Stimulated activated CD8-positive, alpha-beta memory T cell treated with anti-CD3 and anti-CD28 coated beads, Interleukin-7, amount 100 ng/mL, for 4 hours (primary cell): ENCODE measurements at regions not wholly inside any gene's neighbourhood (a gene's known extent, or its start where the extent isn't known, plus 50 kb on each side); places are given as distances from the start of the nearest gene placed in this dataset.
"Not testable (repeated sequence)": the region's sequence is repeated elsewhere in the genome, so short reads cannot be mapped to it uniquely, and the experiment has no call there.

Experiments used
- DNase-seq, 2 donors: peaks; one replicate each; pipeline ENCODE4 v3.0.0-alpha.2; 2020; ENCODE audit warnings: low read depth in 2 of 2

DNA sequence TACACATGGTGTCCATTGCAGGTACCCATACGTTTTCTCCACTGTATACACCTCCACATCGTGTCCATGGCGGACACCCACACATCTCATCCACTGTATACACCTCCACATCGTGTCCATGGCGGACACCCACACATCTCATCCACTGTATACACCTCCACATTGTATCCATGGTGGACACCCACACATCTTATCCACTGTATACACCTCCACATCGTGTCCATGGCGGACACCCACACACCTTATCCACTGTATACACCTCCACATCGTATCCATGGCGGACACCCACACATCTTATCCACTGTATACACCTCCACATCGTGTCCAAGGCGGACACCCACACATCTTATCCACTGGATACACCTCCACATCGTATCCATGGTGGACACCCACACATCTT lies 50.4 kb upstream of the TTC34 start:
- not testable (repeated sequence) for DNase-seq

DNA sequence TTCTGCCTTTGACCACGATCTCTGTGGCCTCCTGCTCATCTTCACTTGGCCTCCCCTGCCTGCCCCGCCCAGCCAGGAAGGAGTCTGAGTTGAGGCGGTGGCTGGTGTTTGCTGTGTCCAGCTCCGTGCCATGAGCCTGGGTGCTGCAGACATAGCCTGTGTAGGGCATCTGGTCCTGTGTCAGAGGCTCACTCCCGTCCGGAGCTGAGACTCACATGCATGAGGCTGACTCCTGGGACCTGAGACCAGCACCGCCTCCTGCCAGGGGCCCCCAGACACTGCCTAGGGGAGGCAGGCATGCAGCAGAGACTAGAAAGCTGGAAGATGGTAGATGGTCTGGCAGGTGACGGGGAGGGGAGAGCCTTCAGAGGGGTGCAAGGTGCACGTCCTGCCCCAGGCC lies 52.2 kb upstream of the TTC34 start:
- no peak for DNase-seq

DNA sequence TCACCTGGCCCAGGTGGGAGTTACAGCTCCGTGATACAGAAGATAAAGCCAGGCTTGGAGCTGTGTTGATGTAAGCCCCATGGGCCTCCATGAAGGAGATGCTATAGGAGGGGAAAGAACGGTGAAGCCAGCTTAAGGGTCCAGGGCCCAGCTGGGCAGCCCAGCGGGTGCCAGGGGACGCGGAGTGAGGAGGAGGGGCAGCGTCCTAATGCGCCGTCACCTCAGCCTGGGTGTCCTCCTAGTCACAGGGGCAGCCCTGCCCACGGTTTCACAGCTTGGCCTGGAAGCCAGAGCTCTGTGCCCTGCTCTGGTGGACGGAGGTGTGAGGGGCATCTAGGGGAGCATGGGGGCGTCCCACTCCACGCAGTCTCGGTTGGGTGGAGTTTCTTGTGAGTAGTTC lies 52.7 kb upstream of the TTC34 start:
- DNase-seq, result no peak

DNA sequence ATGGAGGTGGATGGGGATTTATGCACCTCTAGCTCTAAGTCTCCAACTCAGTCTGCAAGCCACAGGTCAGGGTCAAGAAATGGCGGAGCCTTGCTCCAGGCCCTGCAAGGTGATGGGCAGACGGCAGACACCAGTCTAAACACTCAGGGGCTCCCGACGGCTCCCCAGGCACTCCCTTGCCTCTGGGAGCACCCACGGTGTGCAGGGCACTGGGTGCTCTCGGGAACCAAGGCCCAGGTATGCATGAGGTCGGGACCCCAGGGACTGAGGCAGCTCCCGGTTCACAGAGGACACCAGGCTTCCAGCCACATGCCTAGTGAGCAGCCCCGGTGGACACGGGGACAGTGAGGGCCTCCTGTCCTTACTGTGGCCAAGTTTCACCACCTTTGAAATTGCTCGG lies 53.1 kb upstream of the TTC34 start:
- DNase-seq, result no peak

DNA sequence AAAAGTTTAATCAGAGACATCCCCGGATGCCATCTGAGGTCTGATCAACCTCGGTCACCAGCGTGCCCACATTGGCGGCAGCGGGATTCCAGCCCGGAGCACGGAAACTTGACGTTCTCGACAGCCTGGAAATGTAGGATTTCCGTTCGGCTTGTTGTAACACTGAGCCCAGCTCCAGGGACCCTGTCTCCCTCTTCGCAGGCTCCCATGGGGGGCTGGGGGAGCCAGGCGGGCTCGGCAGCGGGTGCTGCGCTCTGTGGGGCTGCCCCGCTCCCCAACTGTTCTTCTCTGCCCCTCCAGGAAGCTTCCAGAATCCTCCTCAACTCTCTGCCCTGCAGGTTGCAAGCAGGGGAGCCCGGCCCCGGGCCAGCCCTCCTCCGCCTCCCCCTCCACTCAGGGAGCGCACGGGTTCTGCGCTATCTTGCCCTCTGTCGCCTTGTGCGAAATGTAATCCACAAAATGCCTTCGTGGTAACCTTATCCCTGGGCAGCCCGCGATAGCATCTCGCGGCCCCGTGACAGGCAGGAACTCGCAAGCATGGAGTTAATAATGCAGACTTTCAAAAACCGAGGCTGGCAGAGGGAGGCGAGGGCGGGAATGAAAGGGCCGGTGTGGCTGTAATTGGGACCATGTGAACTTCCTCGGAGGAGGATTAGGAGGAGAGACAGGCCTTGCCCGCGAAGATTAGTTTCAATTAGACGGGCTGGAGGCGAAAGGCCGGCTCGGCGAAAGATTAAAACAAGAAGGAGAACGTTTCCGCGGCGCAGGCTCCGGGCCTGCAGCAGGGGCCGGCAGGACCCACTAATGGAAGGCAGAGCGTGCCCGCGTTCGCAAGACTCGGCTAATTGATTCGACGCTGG lies 53.9 kb upstream of the TTC34 start:
- no peak for DNase-seq

DNA sequence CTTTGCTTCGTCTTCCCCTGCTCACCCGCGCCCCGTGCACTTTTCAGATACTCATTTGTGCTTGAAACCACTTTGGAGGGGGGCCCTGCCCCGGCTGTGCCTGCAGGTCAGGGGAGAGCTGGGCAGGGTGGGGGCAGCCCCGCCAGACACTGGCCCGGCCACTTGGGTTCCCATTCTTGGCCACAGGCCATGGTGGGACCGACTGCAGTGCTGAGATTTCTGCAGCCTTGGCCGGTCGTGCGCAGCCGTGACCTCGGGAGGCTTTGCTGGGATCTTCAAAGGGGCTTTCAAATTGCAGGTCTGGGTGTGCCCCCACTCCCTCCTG lies 54.5 kb upstream of the TTC34 start:
- no peak for DNase-seq

DNA sequence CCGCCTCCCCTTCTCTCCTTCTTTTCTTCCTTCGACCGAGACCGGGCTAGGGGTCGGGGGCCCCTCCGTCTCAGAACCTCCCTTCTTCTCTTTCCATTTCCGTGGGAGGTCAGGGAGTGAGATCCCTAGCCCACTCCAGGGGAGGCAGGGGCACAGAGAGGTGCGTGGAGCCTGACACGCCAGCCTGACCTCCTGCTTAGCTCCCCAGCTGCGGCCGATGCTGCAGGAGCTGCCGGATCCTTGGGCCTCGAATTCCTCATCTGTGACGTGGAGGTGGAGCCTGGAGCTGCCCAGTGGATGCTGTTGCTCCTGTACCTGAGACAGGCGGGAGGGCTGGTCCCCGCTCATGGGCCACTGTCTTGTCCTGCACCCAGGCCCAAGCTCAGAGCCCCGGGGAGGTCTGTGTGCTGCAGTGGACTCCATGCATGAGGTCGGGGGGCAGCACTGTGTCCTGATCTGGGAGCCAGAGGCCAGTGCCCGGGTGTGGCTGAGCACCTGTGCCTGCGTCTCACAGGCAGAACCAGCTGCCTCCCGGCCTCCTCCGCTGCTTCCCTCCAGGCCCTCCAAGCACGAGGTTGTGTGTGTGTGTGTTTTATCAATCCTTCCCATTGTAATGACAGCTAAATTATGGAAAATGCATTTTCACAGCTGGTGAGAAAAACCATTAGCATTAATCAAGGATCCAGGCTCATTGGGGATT lies 55.3 kb upstream of the TTC34 start:
- DNase-seq, result no peak

DNA sequence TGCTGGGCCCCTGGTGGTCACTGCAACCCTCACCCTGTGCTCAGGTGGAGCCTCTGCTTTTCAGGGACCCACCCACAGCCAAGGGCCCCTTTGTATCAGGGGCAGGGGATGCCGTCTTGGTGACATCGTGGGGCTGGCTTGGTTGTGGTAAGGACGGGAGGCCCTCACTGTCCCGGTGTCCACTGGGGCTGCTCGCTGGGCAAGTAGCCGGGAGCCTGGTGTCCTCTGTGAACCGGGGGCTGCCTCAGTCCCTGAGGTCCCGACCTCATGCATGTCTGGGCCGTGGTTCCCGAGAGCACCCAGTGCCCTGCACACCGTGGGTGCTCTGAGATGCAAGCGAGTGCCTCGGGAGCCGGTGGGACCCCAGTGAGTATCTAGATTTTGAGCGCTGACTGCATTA lies 56.0 kb upstream of the TTC34 start:
- DNase-seq, result no peak

DNA sequence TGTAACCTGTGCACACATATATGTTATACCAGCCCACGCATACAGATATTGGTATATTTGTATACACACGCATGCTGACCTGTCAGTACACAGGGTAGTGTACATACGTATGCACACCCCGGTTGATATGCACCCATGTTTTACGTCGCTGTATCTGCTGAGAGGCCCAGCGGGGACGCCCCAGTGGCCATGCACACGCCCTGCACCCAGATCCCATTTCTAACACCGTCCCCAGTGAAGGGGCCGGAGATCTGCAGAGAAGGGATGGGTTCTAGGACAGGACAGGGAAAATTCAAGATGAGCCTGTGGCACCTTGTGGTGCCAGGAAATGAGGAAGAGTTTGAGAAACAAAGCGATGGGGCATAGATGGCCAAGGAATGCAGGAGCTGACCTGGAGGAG lies 57.2 kb upstream of the TTC34 start:
- no peak for DNase-seq

DNA sequence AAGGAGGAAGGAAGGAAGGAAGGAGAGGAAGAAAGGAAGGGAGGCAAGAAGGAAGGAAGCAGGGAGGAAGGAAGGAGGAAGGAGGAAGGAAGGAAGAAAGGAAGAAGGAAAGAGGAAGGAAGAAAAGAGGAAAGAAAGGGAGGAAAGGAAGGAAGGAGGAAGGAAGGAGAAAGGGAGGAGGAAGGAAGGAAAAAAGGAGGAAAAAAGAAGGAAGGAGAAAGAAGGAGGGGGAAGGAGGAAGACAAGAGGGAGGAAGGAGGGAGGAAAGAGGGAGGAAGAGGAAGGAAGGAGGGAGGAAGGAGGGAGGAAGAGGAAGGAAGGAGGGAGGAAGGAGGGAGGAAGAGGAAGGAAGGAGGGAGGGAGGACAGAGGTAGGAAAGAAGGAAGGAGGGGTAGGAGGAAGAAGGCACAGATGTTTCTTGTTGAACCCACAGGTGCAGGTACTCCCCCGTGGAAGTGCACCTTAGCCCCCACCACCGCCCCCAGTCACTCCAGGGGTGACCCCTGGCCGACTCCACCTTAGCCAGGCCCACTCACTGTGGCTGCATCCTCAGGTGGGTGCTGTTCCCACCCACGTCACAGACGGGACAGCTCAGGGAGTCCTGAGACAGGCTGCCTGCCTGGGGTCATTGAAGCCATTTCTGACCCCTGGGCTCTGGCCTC lies 57.9 kb upstream of the TTC34 start:
- no peak for DNase-seq

DNA sequence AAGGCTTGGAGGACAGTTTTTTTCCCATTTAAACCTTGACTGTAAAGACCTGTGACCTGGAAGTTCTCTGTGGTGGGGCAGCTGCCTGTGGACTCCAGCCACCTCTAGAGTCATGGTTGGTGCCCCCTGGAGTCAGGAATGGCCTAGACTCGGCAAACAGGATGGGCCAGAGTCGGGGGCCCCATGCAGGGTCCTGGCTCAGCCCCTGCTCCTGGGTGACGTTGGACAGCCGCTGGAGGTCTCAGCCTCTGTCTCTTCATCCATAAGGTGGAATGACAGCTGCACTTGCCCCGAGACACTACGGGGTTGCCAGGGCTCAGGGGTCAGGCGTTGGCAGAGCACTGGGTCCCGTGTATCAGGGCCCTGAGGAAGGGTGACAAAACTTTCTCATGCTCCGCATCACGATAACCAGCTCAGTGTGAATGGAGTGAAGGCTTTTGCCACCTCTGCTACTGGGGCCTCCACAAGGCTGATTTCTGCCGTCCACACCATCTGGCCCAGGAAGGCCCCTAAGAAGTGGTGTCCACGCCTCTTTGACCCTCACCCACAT lies 58.5 kb upstream of the TTC34 start:
- no peak for DNase-seq

DNA sequence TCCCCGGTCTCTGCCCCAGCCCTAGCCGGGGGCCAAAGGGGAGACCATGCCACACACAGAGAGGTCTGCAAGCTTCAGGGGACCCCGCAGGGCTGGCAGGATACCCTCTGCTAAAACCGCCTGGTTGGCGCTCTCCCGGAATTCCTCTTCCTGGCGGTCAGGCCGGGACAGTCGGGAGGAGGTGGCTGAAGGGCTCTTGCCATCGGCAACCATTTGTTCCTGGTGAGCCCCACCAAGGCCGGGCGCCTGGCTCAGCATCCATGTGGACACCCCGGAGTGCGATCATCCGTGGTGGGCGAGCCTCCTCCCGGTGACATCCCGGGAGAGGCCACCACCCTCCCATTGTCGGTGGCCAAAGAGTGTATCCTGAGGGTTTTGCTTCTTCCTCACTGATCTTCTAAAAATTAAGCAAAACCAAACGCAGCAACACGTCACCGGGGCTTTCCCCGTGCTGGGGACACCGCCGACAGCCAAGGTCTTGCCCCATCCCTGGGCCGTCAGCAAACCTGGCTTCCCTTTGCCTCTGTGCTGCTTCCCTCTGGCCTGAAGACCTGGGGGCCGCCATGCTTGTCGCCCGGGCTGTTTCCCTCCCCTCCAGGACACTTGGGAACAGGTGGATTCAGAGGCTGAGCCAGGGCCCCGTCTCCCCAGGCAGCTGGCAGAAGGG lies 59.1 kb upstream of the TTC34 start:
- DNase-seq, result no peak

DNA sequence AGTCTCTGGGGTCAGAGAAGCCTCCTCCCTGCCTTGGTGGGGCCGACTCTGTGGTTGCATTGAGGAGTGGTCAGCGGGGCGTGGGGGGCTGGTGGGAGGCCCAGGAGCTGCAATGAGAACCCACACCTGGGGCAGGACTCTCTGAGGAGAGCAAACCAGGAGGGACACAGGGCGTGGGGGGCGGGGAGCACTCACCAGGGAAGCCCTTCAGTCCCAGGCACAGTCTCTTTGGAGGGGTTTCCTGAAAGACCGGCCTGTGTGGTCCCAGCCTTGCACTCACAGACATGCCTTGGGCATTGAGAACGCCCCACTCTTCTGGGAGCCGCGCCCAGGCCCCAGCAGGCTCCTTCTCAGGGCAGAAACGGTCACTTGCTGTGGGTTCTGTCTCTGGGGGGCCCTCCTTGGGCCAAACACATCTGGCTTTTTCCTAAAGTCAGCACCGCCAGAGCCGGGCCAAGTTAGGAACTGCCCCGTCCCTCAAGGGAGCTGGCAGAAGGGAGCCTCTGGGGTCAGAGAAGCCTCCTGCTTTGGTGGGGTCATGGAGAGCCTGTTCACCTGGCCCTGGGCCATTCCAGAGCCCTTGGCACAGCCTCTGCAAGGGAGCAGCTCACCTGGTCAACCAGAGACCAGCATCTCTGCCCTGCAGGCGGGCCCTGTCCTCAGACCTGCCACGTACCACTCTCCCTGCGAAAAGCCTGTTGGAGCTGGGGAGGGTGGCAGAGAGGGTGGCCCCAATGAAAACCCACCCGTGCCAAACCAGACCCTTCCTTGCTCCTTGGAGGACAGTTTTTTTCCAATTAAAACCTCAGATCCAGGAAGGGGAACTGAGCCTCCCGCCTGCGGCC lies 59.9 kb upstream of the TTC34 start:
- no peak for DNase-seq

DNA sequence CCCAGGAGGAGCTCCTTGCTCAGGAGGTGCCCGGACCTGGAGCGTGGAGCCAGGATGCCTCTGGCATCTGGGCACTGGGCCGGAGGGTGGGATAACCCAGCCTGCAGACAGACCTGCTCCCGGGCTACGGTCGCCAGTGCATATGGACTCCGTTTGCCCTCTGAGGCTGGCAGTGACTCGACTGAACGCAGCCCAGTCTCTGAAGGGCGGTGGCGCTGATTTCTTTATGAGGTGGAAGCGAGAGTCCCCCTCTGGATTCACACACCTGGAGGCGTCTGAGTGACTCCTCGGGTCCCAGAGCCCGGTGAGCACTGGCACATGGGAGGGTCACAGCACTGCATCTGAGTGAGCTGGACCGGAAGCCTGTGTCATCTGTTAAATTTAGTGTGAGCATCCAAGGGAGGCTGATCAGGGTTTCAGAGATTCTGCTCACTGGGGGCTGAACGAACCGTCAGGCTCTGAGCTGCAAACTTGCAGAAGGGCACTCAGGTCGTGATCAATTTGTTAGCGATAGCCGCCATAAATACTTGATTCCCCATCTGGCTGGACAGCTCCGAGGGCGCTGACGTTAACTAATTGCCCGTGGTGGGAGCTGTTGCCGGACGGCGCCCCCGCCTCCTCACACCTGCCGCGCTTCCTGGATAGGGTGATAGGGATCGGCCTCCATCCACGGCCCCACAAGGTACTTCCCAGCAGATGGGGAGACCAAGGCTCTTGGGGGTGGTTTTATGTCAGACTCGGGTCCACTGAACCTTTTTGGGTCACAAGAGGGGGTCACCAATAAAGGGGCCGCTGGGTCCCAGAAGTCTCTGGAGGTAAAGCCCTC lies 60.7 kb upstream of the TTC34 start:
- no peak for DNase-seq

DNA sequence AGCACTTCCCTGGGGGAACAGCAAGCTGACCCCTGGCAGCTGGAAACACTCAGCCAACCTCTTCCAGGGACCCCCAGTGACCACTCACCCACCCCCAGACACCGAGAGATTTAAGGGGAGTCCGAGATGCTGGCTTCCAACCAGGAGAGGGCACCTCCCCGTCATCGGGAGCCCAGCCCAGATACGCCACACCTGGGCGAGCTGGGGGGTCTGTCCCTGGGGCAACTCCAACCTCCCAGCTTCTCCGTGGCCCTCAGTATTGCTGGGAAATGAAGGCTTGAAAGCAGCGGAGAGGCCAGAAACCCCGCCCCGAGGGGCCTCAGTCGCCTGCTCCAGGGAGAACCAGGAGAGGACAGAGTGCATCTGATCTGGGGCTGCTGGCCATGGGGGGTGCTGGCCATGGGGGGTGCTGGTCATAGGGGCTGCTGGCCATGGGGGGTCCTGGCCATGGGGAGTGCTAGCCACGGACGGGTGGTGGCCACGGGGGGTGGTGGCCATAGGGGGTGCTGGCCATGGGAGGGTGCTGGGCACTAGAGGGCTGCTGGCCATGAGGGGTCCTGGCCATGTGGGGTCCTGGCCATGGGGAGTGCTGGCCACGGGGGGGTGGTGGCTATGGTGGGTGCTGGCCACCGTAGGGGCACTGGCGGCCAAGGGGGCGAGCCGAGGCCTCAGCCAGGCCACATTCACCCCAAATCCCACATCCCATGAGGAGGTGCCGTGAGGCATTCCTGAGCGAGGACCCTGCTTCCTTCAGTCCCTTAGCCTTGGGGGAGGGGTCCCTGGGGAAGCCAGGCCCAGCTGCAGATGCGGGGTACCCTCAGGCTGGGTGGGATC lies 61.5 kb upstream of the TTC34 start:
- no peak for DNase-seq

DNA sequence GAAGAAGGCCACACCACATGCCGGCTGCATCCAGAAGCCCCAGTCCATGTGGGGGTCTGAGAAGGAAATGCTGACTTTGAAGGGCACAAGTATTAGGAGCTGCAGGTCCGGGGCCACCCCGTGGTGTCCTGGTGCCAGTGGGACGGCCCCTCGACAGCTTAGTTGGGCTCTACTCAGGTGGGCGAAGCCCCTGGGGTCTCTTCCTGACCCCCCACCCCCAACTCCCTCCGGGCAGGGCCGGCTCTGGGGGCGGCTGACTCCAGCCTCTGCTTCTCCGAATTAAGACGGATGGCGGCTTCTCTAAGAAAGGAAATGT lies 62.1 kb upstream of the TTC34 start:
- no peak for DNase-seq

DNA sequence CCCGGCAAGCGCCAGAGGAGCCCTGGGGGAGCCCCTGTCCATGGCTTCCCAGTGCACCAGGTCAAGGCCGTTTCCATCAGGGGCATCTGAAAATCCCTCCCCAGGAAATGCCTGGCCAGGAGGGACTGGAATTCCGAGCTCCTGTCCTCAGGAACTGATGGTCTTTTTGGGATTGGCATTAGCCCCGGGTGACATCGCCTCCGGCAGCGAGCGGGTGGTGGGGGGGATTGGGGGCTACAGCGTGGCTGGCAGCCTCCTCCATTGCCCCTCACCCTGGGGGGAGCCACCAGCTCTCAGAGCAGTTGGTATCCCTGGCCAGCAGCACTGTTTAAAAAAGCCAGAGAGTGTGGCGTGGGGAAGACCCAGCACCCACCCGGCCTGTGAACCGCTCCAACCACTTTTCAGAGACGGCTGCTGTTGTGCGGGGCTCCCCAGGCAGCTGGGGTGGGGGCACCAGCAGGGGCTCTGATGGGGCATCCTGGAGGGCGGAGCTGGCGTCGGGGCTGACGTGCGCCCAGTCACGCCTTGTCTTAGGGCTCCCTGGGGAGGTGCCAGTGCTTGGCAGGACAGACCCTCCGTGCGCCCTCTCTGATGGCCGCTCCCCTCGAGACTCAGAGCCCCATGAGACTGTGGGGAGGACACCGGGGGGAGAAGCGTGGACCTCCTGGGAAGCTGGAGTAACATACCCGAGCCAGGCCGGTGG lies 62.9 kb upstream of the TTC34 start:
- no peak for DNase-seq

DNA sequence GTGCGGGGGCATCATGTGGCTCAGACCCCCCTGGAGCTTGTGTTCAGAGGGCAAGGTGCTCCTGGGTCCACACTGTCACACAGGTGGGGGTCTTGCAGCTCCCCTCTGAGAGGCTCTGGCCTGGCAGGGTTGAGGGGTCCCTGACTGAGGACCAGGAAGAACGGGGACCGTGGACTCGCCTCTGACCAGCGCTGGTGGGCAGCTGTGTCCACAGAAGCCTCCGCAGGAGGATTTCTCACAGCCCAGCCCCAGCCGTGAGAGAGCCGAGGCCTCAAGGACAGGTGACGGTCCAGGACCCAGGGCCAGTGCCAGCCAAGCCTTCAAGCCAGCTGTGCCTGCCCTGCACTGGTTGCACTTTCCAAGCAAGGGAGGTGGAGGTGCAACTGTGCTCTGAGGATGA lies 63.5 kb upstream of the TTC34 start:
- DNase-seq, result no peak
